Mesothelial cell of epicardium (in vitro differentiated cells): ENCODE measurements at regions not wholly inside any gene's neighbourhood (a gene's known extent, or its start where the extent isn't known, plus 50 kb on each side); places are given as distances from the start of the nearest gene placed in this dataset.

ENCODE experiments used
- DNase-seq, 2 experiments: peaks; one replicate each; pipeline ENCODE4 v3.0.0; 2021; ENCODE audit warnings: low spot score in 2 of 2; ENCODE audit not compliant: unreplicated experiment in 2 of 2
- H3K27ac Mint-ChIP-seq: 2 replicates; pipeline ENCODE4 v1.8.0; 2021; ENCODE audit warnings: mixed read lengths
- H3K27me3 Mint-ChIP-seq: 2 replicates; pipeline ENCODE4 v1.8.0; 2021; ENCODE audit warnings: low read depth, mixed read lengths
- H3K36me3 Mint-ChIP-seq: 2 replicates; pipeline ENCODE4 v1.8.0; 2021; ENCODE audit warnings: mixed read lengths
- H3K4me1 Mint-ChIP-seq: 2 replicates; pipeline ENCODE4 v1.8.0; 2021; ENCODE audit warnings: mixed read lengths
- H3K4me3 Mint-ChIP-seq: 2 replicates; pipeline ENCODE4 v1.8.0; 2021; ENCODE audit warnings: mild to moderate bottlenecking, moderate library complexity, mixed read lengths
- H3K9me3 Mint-ChIP-seq: 2 replicates; pipeline ENCODE4 v1.8.0; 2021; ENCODE audit warnings: mixed read lengths
- TF ChIP-seq, protein P1 (sequence below): fragments of 200-600 bp; sonication (generic); IDR thresholded peaks from one replicate; pipeline ENCODE4 v1.5.0; 2021; ENCODE audit warnings: antibody characterized with exemption; ENCODE audit not compliant: unreplicated experiment

DNA sequence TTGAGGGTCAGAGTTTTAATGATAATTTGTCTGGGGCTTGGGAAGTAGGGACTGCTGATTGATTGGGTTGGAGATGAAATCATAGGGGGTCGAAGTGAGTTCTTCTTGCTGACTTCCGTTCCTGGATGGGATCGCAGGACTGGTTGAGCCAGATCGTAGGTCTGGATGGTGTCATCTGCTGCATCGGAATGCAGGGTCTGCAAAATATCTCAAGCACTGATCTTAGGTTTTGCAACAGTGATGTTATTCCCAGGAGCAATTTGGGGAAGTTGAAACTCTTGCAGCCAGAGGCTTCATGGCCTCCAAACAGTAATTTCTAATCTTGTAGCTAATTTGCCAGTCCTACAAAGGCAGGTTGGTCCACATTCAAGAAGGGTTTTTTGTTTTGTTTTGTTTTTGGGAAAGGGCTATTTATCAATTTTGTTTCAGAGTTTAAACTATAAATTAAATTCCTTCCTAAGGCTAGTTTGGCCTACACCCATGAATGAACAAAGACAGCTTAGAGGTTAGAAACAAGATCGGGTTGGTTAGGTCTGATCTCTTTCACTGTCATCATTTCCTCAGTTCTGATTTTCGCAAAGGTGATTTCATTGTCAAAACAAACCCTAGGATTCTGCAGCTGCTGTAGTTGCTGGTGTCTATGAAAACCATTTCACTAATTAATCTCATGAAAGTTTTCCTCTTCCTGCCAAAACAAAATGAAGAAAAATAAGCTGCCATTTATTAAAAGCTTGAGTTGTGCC lies 388.0 kb downstream of the TMEM232 start:
- Mint-ChIP-seq H3K27ac (peak overlapping the region; percentile 58), H3K27me3 (no peaks in the 10 kb centered on the region), H3K9me3 (no peaks in the 10 kb centered on the region), H3K4me3 (peak overlapping the region; percentile 45), H3K4me1 (peaks cover 63% of the 10 kb centered on the region), H3K36me3 (no peaks in the 10 kb centered on the region)
- TF ChIP-seq, protein P1, sequence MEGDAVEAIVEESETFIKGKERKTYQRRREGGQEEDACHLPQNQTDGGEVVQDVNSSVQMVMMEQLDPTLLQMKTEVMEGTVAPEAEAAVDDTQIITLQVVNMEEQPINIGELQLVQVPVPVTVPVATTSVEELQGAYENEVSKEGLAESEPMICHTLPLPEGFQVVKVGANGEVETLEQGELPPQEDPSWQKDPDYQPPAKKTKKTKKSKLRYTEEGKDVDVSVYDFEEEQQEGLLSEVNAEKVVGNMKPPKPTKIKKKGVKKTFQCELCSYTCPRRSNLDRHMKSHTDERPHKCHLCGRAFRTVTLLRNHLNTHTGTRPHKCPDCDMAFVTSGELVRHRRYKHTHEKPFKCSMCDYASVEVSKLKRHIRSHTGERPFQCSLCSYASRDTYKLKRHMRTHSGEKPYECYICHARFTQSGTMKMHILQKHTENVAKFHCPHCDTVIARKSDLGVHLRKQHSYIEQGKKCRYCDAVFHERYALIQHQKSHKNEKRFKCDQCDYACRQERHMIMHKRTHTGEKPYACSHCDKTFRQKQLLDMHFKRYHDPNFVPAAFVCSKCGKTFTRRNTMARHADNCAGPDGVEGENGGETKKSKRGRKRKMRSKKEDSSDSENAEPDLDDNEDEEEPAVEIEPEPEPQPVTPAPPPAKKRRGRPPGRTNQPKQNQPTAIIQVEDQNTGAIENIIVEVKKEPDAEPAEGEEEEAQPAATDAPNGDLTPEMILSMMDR = no peak
- DNase-seq = peak in 1 of 2 experiments; percentile 40

DNA sequence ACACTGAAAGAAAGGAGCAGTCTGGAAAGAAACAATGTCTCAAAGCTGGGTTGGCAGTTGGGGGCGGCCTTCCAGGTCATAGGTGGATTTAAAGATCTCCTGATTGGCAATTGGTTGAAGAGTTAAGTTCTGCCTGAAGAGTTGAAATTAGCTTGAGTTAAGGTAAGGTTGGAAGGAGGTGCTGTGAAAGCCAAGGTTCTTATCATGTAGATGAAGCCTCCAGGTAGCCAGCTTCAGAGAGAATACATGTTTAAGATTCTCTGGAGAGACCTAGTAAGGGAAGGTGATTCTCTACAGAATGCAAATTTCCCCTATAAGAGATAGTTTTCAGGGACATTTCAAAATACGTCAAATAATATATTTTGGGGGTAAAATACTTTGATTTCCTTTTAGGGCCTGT lies 387.1 kb downstream of the TMEM232 start:
- no peaks in the 10 kb centered on the region for H3K27me3 Mint-ChIP-seq
- no peak overlapping the region for H3K4me3 Mint-ChIP-seq
- H3K9me3 Mint-ChIP-seq = no peaks in the 10 kb centered on the region
- no peaks in the 10 kb centered on the region for H3K36me3 Mint-ChIP-seq
- no peak for DNase-seq
- H3K27ac Mint-ChIP-seq = peak overlapping the region; percentile 58
- H3K4me1 Mint-ChIP-seq = peaks cover 66% of the 10 kb centered on the region
- TF ChIP-seq, protein P1 = no peak

DNA sequence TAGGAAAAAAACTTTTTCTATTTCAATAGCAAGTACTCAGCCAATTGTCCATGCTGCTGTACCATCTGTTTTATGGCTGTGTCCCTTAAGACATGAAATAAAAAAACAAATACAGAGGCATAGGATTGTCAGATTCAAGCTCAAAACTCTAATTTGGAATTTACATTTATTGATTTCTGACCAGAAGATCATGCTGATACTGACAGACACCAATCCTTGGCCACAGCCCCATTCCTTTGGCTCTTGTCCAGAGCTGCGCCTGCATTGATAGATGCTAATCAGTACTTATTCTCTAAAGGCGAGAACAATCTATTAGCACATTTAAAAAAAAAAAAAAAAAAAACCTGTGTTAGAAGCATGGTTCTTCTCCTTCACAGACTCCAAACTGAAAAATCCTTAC lies 384.6 kb downstream of the TMEM232 start:
- H3K36me3 Mint-ChIP-seq = no peaks in the 10 kb centered on the region
- H3K27me3 Mint-ChIP-seq = no peaks in the 10 kb centered on the region
- TF ChIP-seq, protein P1 = no peak

DNA sequence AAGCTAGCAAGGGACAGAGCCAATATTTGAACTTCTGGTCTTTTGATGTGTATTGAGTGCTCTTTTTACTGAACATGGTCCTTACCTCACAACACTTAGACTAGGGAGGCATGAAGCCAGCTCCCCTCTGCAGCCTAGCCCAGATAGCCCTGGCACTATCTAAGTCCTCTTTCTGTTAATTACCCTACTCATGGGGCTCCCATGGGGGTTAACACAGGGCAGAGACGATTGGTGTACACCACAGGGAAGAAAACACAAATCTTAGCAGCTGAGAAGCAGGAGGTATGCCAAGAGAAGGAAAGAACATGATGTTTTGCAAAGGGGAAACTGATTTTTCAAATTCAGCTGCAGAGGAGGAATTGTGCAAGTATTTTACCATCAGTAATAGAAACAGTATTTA lies 383.8 kb downstream of the TMEM232 start:
- Mint-ChIP-seq H3K36me3 (no peaks in the 10 kb centered on the region), H3K27me3 (no peaks in the 10 kb centered on the region), H3K27ac (no peak overlapping the region), H3K4me1 (peaks cover 45% of the 10 kb centered on the region), H3K9me3 (no peaks in the 10 kb centered on the region), H3K4me3 (no peak overlapping the region)
- TF ChIP-seq, protein P1 = no peak
- DNase-seq = no peak

More for the DNA sequence above, 384.6 kb downstream of the TMEM232 start:
- H3K9me3 Mint-ChIP-seq = no peaks in the 10 kb centered on the region
- DNase-seq = no peak
- H3K4me1 Mint-ChIP-seq = peaks cover 52% of the 10 kb centered on the region
- no peak overlapping the region for H3K4me3 Mint-ChIP-seq
- H3K27ac Mint-ChIP-seq = no peak overlapping the region

DNA sequence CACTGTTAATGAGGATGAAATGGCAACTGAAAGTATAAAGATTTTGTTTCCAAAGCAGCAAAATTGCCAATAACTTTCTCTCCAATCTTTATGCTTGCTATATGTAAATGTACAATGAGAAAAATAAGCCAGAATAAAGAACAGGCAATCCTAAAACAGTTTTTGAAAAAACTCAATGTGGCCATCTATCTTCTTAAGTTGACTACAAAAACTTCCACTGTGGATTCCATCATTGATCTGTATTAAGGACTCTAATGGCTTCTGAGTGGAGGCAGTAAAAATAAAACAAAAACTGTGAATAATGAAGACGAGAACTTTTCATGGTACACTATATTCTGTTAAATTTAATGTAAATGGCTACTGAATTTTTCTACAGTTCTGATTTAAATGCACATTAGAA lies 382.9 kb downstream of the TMEM232 start:
- no peak overlapping the region for H3K4me3 Mint-ChIP-seq
- H3K27me3 Mint-ChIP-seq = no peaks in the 10 kb centered on the region
- H3K9me3 Mint-ChIP-seq = no peaks in the 10 kb centered on the region
- H3K36me3 Mint-ChIP-seq = no peaks in the 10 kb centered on the region
- TF ChIP-seq, protein P1 = no peak
- H3K4me1 Mint-ChIP-seq = peaks cover 36% of the 10 kb centered on the region
- H3K27ac Mint-ChIP-seq = no peak overlapping the region
- DNase-seq = no peak
